ENCODE measurements at regions not wholly inside any gene's neighbourhood (a gene's known extent, or its start where the extent isn't known, plus 50 kb on each side); places are given as distances from the start of the nearest gene placed in this dataset.

DNA sequence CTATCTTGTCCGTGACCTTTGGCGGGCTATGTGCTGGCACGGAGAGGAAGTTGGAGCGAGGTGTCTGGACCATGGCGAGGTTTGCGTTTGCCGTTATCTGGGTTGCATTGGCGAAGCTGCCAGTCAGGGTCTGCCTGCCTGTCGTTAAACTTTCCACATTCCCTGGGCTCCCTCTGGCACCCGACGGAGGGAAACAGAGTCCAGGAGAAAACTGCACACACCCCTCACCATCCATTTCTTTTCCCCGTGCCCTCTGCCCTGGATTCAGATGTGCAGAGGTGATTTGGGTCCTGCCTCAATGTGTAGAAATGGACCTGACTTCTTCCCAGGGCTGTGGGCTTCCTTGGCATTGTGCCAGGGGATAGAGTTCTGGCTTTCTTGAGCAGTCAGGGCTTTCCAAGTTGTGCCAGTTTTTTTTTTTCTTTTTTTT is 142.4 kb downstream of the URI1 start (continued):
- TF ChIP-seq ZNF311 (tag by site-specific recombination; IDR thresholded peaks at IDR 0.05; ENCODE audit: borderline replicate concordance) (no peak), ZBTB21 (tag by site-specific recombination; IDR thresholded peaks at IDR 0.05) (no peak), ZNF2 (tag by site-specific recombination; IDR thresholded peaks at IDR 0.05) (no peak), ZNF555 (tag by site-specific recombination; conservative IDR thresholded peaks at IDR 0.05) (no peak), ZNF510 (tag by site-specific recombination; IDR thresholded peaks at IDR 0.05; ENCODE audit: insufficient replicate concordance) (no peak), ZNF585B (tag by site-specific recombination; IDR thresholded peaks at IDR 0.05) (no peak), ZNF426 (tag by site-specific recombination; IDR thresholded peaks at IDR 0.05) (no peak), HOXD13 (CRISPR knock-in tag; IDR thresholded peaks at IDR 0.05; ENCODE audit: borderline replicate concordance) (no peak), ZBTB26 (tag by site-specific recombination; optimal IDR thresholded peaks at IDR 0.05) (no peak), ZBTB20 (tag by site-specific recombination; IDR thresholded peaks at IDR 0.05) (no peak), ZNF571 (tag by site-specific recombination; IDR thresholded peaks at IDR 0.05) (peak; percentile 93), KLF8 (tag by site-specific recombination; IDR thresholded peaks at IDR 0.05) (no peak), ZXDB (tag by site-specific recombination; IDR thresholded peaks at IDR 0.05) (no peak), IKZF3 (tag by site-specific recombination; IDR thresholded peaks at IDR 0.05) (0 out of 2 replicates have a peak, but pooled peaks have one; percentile 50), ZNF449 (tag by site-specific recombination; IDR thresholded peaks at IDR 0.05) (no peak), ZNF23 (tag by site-specific recombination; IDR thresholded peaks at IDR 0.05; ENCODE audit: borderline replicate concordance) (no peak), TRIM28 (IDR thresholded peaks at IDR 0.05; ENCODE audit: borderline replicate concordance, low read length) (no peak), OVOL3 (tag by site-specific recombination; IDR thresholded peaks at IDR 0.05) (no peak), ZNF768 (tag by site-specific recombination; IDR thresholded peaks at IDR 0.05) (no peak), ZNF394 (tag by site-specific recombination; IDR thresholded peaks at IDR 0.05; ENCODE audit: borderline replicate concordance) (no peak), ZNF341 (tag by site-specific recombination; IDR thresholded peaks at IDR 0.05; ENCODE audit: low read depth) (no peak), ZNF433 (tag by site-specific recombination; IDR thresholded peaks at IDR 0.05; ENCODE audit: low read depth) (no peak), ZNF169 (tag by site-specific recombination; IDR thresholded peaks at IDR 0.05) (no peak), HIC1 (tag by site-specific recombination; IDR thresholded peaks at IDR 0.05) (0 out of 2 replicates have a peak, but pooled peaks have one; percentile 33), GLI4 (tag by site-specific recombination; IDR thresholded peaks at IDR 0.05) (no peak), ZFP41 (tag by site-specific recombination; IDR thresholded peaks at IDR 0.05; ENCODE audit: borderline replicate concordance) (no peak), GLI2 (tag by site-specific recombination; IDR thresholded peaks at IDR 0.05; ENCODE audit: borderline replicate concordance, low read depth) (no peak)
- TF ChIP-seq, protein P1, sequence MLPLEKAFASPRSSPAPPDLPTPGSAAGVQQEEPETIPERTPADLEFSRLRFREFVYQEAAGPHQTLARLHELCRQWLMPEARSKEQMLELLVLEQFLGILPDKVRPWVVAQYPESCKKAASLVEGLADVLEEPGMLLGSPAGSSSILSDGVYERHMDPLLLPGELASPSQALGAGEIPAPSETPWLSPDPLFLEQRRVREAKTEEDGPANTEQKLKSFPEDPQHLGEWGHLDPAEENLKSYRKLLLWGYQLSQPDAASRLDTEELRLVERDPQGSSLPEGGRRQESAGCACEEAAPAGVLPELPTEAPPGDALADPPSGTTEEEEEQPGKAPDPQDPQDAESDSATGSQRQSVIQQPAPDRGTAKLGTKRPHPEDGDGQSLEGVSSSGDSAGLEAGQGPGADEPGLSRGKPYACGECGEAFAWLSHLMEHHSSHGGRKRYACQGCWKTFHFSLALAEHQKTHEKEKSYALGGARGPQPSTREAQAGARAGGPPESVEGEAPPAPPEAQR (tag by site-specific recombination; IDR thresholded peaks at IDR 0.05): no peak
- TF ChIP-seq, protein P2, sequence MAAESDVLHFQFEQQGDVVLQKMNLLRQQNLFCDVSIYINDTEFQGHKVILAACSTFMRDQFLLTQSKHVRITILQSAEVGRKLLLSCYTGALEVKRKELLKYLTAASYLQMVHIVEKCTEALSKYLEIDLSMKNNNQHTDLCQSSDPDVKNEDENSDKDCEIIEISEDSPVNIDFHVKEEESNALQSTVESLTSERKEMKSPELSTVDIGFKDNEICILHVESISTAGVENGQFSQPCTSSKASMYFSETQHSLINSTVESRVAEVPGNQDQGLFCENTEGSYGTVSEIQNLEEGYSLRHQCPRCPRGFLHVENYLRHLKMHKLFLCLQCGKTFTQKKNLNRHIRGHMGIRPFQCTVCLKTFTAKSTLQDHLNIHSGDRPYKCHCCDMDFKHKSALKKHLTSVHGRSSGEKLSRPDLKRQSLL (tag by site-specific recombination; IDR thresholded peaks at IDR 0.05): no peak
- TF ChIP-seq, protein P3, sequence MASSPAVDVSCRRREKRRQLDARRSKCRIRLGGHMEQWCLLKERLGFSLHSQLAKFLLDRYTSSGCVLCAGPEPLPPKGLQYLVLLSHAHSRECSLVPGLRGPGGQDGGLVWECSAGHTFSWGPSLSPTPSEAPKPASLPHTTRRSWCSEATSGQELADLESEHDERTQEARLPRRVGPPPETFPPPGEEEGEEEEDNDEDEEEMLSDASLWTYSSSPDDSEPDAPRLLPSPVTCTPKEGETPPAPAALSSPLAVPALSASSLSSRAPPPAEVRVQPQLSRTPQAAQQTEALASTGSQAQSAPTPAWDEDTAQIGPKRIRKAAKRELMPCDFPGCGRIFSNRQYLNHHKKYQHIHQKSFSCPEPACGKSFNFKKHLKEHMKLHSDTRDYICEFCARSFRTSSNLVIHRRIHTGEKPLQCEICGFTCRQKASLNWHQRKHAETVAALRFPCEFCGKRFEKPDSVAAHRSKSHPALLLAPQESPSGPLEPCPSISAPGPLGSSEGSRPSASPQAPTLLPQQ (tag by site-specific recombination; IDR thresholded peaks at IDR 0.05): no peak
- TF ChIP-seq, protein P4, sequence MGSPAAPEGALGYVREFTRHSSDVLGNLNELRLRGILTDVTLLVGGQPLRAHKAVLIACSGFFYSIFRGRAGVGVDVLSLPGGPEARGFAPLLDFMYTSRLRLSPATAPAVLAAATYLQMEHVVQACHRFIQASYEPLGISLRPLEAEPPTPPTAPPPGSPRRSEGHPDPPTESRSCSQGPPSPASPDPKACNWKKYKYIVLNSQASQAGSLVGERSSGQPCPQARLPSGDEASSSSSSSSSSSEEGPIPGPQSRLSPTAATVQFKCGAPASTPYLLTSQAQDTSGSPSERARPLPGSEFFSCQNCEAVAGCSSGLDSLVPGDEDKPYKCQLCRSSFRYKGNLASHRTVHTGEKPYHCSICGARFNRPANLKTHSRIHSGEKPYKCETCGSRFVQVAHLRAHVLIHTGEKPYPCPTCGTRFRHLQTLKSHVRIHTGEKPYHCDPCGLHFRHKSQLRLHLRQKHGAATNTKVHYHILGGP (tag by site-specific recombination; IDR thresholded peaks at IDR 0.05): peak; percentile 62; the same call in 1 of the 2 replicates
